Esophagus squamous epithelium (tissue), 5 donors: ENCODE measurements at regions not wholly inside any gene's neighbourhood (a gene's known extent, or its start where the extent isn't known, plus 50 kb on each side); places are given as distances from the start of the nearest gene placed in this dataset.

Experiments
- DNase-seq: peaks from one replicate; lab custom pipeline; 2025; lab: John Stamatoyannopoulos, UW
- H3K27ac ChIP-seq, 4 donors: fragments of 200-600 bp; sonication (generic); one replicate each; pipeline ENCODE4 v1.5.1; 2016 to 2019; ENCODE audit warnings: mild to moderate bottlenecking in 1 of 4
- H3K27me3 ChIP-seq, 4 donors: fragments of 200-600 bp; sonication (generic); 1 replicate in 3 of 4; 2 replicates in 1 of 4; pipeline versions ENCODE4 v1.5.1 to v1.6.0; 2017 to 2021; ENCODE audit warnings: antibody characterized with exemption in 1 of 4
- H3K36me3 ChIP-seq, 3 donors: fragments of 200-600 bp; sonication (generic); one replicate each; pipeline ENCODE4 v1.5.1; 2016 to 2019
- H3K4me1 ChIP-seq, 3 donors: fragments of 200-600 bp; sonication (generic); one replicate each; pipeline ENCODE4 v1.5.1; 2017 to 2019
- H3K4me3 ChIP-seq, 4 donors: fragments of 200-600 bp; sonication (generic); 1 replicate in 3 of 4; 2 replicates in 1 of 4; pipeline ENCODE4 v1.5.1; 2016 to 2019; ENCODE audit warnings: mild to moderate bottlenecking in 2 of 4, moderate library complexity in 1 of 4
- H3K9me3 ChIP-seq, 3 donors: fragments of 200-600 bp; sonication (generic); one replicate each; pipeline ENCODE4 v1.5.1; 2016 to 2019
- CTCF ChIP-seq, 6 experiments: fragments of 450-650 bp in 4 of 6; fragments of 200-600 bp in 2 of 6; sonication (generic) in 2 of 6; IDR thresholded peaks; one replicate each; pipeline ENCODE4 v1.5.1; 2016 to 2019; ENCODE audit warnings: antibody characterized with exemption in 6 of 6, mild to moderate bottlenecking in 4 of 6, moderate library complexity in 4 of 6
- POLR2A ChIP-seq, 4 donors: fragments of 450-650 bp; IDR thresholded peaks; one replicate each; pipeline ENCODE4 v1.6.1; 2017; ENCODE audit warnings: antibody characterized with exemption in 4 of 4, mild to moderate bottlenecking in 4 of 4, moderate library complexity in 3 of 4
- WGBS, 2 donors: methylation state at CpG; one replicate each; pipeline ENCODE4 v1.1.5; 2018; 5-methylcytosine and 5-hydroxymethylcytosine counted together
- intact Hi-C: fragments of 100-400 bp; cut with DNase I; formaldehyde crosslinking; loops from one replicate; pipeline ENCODE4 v1.15.0; 2022
- donor health status: DM: yes; HTN: yes; CAD: no.

- Histone ChIP-seq H3K36me3 (no peaks in the 10 kb centered on the region), H3K27me3 (no peaks in the 10 kb centered on the region), H3K4me1 (no peaks in the 10 kb centered on the region), H3K27ac (peak overlapping the region in 1 of 4 donors; percentile 21), H3K9me3 (no peaks in the 10 kb centered on the region), H3K4me3 (no peak overlapping the region)
- no peak for DNase-seq
- 74 to 100% methylated on average over 2 of the region's 2 CpGs for WGBS, 2 donors
- intact Hi-C loops, result no loop called here
- TF ChIP-seq CTCF (IDR thresholded peaks at IDR 0.05) (no peak), POLR2A (IDR thresholded peaks at IDR 0.05) (no peak)
Measured at GRCh38 chr14:53528185-53528671, 375.1 kb upstream of the DDHD1 start.

GRCh38 chr14:53526200-53526599 is 373.1 kb upstream of the DDHD1 start:
- no peaks in the 10 kb centered on the region for H3K4me1 ChIP-seq
- no peaks in the 10 kb centered on the region for H3K36me3 ChIP-seq
- H3K4me3 ChIP-seq, result no peak overlapping the region
- H3K27me3 ChIP-seq, result no peaks in the 10 kb centered on the region
- no peaks in the 10 kb centered on the region for H3K9me3 ChIP-seq
- H3K27ac ChIP-seq, result no peak overlapping the region
- no peak for DNase-seq
- intact Hi-C loops, result no loop called here
- WGBS, 2 donors, result 58 to 85% methylated on average over 2 to 3 of the region's 3 CpGs
- TF ChIP-seq CTCF (IDR thresholded peaks at IDR 0.05) (no peak), POLR2A (IDR thresholded peaks at IDR 0.05) (no peak)

- 71 to 81% methylated on average over 2 of the region's 2 CpGs for WGBS, 2 donors
- intact Hi-C loops, result no loop called here
Measured at GRCh38 chr14:53525608-53526007, 372.5 kb upstream of the DDHD1 start.

GRCh38 chr14:53524391-53524790 is 371.3 kb upstream of the DDHD1 start:
- Histone ChIP-seq H3K27ac (no peak overlapping the region), H3K4me1 (no peaks in the 10 kb centered on the region), H3K36me3 (no peaks in the 10 kb centered on the region), H3K9me3 (no peaks in the 10 kb centered on the region), H3K4me3 (no peak overlapping the region), H3K27me3 (no peaks in the 10 kb centered on the region)
- intact Hi-C loops, result no loop called here
- no peak for DNase-seq
- no peak for TF ChIP-seq POLR2A (IDR thresholded peaks at IDR 0.05)
- no peak for TF ChIP-seq CTCF (IDR thresholded peaks at IDR 0.05)
- 70 to 77% methylated on average over 4 of the region's 4 CpGs for WGBS, 2 donors

More at GRCh38 chr14:53525608-53526007, 372.5 kb upstream of the DDHD1 start:
- H3K4me3 ChIP-seq, result no peak overlapping the region
- no peaks in the 10 kb centered on the region for H3K36me3 ChIP-seq
- H3K27ac ChIP-seq, result no peak overlapping the region
- no peaks in the 10 kb centered on the region for H3K9me3 ChIP-seq
- TF ChIP-seq POLR2A (IDR thresholded peaks at IDR 0.05), result no peak
- TF ChIP-seq CTCF (IDR thresholded peaks at IDR 0.05), result no peak
- H3K4me1 ChIP-seq, result no peaks in the 10 kb centered on the region
- no peak for DNase-seq
- H3K27me3 ChIP-seq, result no peaks in the 10 kb centered on the region

- H3K27ac ChIP-seq, result no peak overlapping the region
- H3K4me3 ChIP-seq, result no peak overlapping the region
- WGBS, 2 donors, result 75 to 89% methylated on average over 3 of the region's 3 CpGs
- no peak for DNase-seq
- intact Hi-C loops, result no loop called here
- H3K36me3 ChIP-seq, result no peaks in the 10 kb centered on the region
- H3K27me3 ChIP-seq, result no peaks in the 10 kb centered on the region
- no peak for TF ChIP-seq CTCF (IDR thresholded peaks at IDR 0.05)
- TF ChIP-seq POLR2A (IDR thresholded peaks at IDR 0.05), result no peak
- H3K4me1 ChIP-seq, result no peaks in the 10 kb centered on the region
- no peaks in the 10 kb centered on the region for H3K9me3 ChIP-seq
Measured at GRCh38 chr14:53523226-53523625, 370.1 kb upstream of the DDHD1 start.
